Cardiac muscle cell (in vitro differentiated cells and primary cell): ENCODE measurements at regions not wholly inside any gene's neighbourhood (a gene's known extent, or its start where the extent isn't known, plus 50 kb on each side); places are given as distances from the start of the nearest gene placed in this dataset.

ENCODE experiments used
- DNase-seq, 2 donors: peaks; one replicate each; pipeline versions ENCODE4 v3.0.0 to v3.0.0-alpha.2; 2010 to 2017; ENCODE audit warnings: low read depth in 1 of 2, low spot score in 1 of 2
- H3K27ac ChIP-seq: fragments of 200-600 bp; sonication (generic); 2 replicates; pipeline ENCODE4 v1.5.1; 2016
- H3K27me3 ChIP-seq: fragments of 200-600 bp; sonication (generic); 2 replicates; pipeline ENCODE4 v1.6.0; 2016; ENCODE audit warnings: control low read depth
- H3K36me3 ChIP-seq: fragments of 200-600 bp; sonication (generic); 2 replicates; pipeline ENCODE4 v1.5.1; 2016; ENCODE audit warnings: control low read depth
- H3K4me1 ChIP-seq: fragments of 200-600 bp; sonication (generic); 2 replicates; pipeline ENCODE4 v1.8.1; 2017; ENCODE audit warnings: low read depth, mild to moderate bottlenecking, mixed run types
- H3K4me3 ChIP-seq: fragments of 200-600 bp; sonication (generic); 2 replicates; pipeline ENCODE4 v1.5.1; 2016; ENCODE audit warnings: mild to moderate bottlenecking
- H3K9me3 ChIP-seq: fragments of 200-600 bp; sonication (generic); 2 replicates; pipeline ENCODE4 v1.5.1; 2017; ENCODE audit warnings: low read depth, mild to moderate bottlenecking, control low read depth
- TF ChIP-seq, protein P1 (sequence below): IDR thresholded peaks from 2 replicates; pipeline ENCODE4 v1.5.1; 2012; ENCODE audit warnings: low read depth, mild to moderate bottlenecking, low read length

DNA sequence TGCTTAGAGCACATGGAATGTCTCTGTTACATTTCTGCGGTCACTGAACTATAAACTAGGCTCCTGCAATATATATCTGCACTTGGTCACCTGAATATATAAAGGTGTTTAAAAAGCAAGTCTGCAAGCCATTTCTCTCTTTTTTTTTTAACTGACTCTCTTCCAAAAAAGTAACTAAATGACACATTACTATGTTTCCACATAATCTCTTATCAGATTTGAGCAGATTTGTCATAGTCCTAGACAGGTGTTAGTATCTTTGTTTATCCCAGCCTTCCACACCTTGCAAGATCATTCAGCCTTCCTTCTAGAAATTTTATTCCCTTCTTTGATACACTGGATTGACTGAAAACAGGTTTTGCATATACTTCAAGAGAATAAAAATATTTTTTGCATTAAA is 86.7 kb upstream of the KLF7 start:
- no peak overlapping the region for H3K4me3 ChIP-seq
- H3K9me3 ChIP-seq, result no peaks in the 10 kb centered on the region
- TF ChIP-seq, protein P1, sequence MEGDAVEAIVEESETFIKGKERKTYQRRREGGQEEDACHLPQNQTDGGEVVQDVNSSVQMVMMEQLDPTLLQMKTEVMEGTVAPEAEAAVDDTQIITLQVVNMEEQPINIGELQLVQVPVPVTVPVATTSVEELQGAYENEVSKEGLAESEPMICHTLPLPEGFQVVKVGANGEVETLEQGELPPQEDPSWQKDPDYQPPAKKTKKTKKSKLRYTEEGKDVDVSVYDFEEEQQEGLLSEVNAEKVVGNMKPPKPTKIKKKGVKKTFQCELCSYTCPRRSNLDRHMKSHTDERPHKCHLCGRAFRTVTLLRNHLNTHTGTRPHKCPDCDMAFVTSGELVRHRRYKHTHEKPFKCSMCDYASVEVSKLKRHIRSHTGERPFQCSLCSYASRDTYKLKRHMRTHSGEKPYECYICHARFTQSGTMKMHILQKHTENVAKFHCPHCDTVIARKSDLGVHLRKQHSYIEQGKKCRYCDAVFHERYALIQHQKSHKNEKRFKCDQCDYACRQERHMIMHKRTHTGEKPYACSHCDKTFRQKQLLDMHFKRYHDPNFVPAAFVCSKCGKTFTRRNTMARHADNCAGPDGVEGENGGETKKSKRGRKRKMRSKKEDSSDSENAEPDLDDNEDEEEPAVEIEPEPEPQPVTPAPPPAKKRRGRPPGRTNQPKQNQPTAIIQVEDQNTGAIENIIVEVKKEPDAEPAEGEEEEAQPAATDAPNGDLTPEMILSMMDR, result no peak
- no peaks in the 10 kb centered on the region for H3K4me1 ChIP-seq
- no peaks in the 10 kb centered on the region for H3K36me3 ChIP-seq
- DNase-seq, result no peak
- no peak overlapping the region for H3K27ac ChIP-seq
- no peaks in the 10 kb centered on the region for H3K27me3 ChIP-seq

- TF ChIP-seq, protein P1, result no peak
- no peaks in the 10 kb centered on the region for H3K27me3 ChIP-seq
- no peak for DNase-seq
- no peaks in the 10 kb centered on the region for H3K4me1 ChIP-seq
- H3K27ac ChIP-seq, result no peak overlapping the region
- H3K9me3 ChIP-seq, result no peaks in the 10 kb centered on the region
- no peak overlapping the region for H3K4me3 ChIP-seq
- no peaks in the 10 kb centered on the region for H3K36me3 ChIP-seq
These were observed 87.4 kb upstream of the KLF7 start for GRCh38 chr2:207252979-207253645.

DNA sequence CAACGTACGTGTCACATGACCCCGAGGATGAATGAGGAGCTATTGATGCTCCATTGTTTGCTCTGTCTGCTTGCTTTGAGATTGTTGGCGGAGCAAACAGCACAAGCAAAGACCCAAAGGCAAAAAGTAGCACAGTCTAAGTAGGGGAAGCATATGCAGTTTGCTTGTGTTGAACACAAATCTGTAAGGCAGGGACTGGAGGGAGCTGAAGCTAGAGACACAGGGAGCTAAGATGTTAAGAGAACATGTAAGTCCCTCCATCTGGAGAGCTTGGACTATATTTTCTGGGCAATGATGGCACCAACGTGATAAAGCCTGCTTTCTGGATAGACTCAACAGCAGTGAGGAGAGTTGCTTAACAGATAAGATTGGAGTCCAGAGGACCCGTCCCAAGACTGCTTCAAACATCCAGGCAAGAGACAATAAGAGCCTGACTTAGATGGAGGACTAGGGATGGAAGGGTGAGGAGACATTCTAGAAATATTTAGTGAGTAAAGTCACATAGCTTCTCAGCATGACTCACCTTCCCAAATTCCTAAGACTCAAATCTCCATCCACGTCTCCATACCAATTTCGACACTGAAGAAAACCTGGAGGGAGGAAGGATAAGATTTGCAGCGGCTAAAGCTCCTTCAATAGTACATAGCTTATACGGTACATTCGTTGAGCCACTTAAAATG is 88.1 kb upstream of the KLF7 start:
- H3K36me3 ChIP-seq, result no peaks in the 10 kb centered on the region
- TF ChIP-seq, protein P1, result no peak
- no peak overlapping the region for H3K27ac ChIP-seq
- no peaks in the 10 kb centered on the region for H3K9me3 ChIP-seq
- H3K27me3 ChIP-seq, result no peaks in the 10 kb centered on the region
- H3K4me1 ChIP-seq, result no peaks in the 10 kb centered on the region
- H3K4me3 ChIP-seq, result no peak overlapping the region
- DNase-seq, result peak in 1 of 2 donors; percentile 91

DNA sequence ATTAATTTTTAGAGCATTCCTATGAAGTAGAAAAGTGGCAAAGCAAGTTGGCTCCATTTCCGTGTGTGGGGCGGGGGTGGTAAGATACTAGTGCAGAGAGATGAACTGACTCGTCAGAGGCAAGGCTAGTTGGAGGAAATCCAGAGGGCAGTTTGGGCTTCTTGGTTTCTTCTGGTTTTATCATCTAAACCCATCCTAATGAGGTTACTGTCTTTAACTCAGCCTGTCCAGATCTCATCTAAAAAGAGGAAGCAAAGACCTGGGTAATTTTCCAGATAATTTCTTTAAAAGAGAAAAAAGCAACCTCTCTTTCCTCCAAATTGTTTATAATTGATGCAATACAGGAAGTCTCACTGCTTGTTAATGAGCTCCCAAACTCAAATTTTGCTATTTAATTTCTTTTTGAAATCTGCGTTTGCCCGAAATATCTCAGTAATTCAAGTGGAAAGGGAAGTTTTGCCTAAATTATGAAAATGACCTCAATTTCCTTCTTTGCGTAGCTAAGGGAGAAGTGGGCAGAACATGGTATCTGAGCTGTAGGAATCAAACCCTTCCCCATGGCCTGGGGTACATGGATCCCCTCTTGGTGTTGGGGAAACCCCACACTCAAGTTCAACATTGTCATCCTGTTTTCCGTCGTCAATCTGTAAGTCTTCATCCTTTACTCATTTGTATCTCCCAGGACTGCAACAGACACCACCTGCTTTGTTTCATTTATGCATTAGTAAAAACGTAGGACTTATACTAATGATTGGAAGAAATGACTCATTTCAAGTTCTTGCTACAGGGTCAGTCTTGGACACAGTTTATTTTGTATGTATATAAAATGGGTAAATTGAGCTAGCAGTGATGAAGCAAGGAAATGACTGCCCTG is 89.1 kb upstream of the KLF7 start:
- Histone ChIP-seq H3K27me3 (no peaks in the 10 kb centered on the region), H3K27ac (no peak overlapping the region), H3K9me3 (no peaks in the 10 kb centered on the region), H3K36me3 (no peaks in the 10 kb centered on the region), H3K4me1 (no peaks in the 10 kb centered on the region), H3K4me3 (no peak overlapping the region)
- TF ChIP-seq, protein P1, result no peak
- peak in 1 of 2 donors; percentile 52 for DNase-seq

GRCh38 chr2:207255565-207256470 is 90.1 kb upstream of the KLF7 start:
- Histone ChIP-seq H3K27ac (no peak overlapping the region), H3K9me3 (no peaks in the 10 kb centered on the region), H3K4me3 (no peak overlapping the region), H3K36me3 (no peaks in the 10 kb centered on the region), H3K4me1 (no peaks in the 10 kb centered on the region), H3K27me3 (no peaks in the 10 kb centered on the region)
- TF ChIP-seq, protein P1, result no peak
- DNase-seq, result no peak
